ENCODE measurements at regions not wholly inside any gene's neighbourhood (a gene's known extent, or its start where the extent isn't known, plus 50 kb on each side); places are given as distances from the start of the nearest gene placed in this dataset.
A peak's percentile ranks its signal among the peaks of the same experiment; 100 is the strongest.
"Not testable (repeated sequence)": the region's sequence is repeated elsewhere in the genome, so short reads cannot be mapped to it uniquely, and the experiment has no call there.

DNA sequence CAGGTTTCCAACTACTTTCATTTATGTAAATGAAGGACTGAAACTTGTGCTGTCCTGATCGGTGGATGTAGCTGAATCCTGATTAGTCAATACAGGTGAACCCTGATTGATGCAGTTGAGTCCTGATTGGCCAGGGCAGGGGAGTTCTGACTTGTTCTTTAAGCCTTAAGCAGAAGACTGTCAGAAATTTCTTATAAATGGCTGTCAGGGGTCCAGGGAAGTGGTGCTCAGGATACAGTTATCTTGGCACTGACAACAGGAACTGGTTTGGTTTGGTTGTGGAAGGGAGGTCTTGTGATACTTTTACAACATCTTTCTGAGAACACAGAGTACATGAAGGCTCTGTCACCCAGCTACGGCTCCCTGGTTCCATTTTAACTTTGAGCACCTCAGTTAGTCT, 132.1 kb downstream of the KCNJ12 start:
- intact Hi-C loops (cut with DNase I; ENCODE audit: low total_unique reads), result no loop called here
- DNase-seq, result no peak
- H3K27ac ChIP-seq, result no peak overlapping the region
- no peaks in the 10 kb centered on the region for H3K27me3 ChIP-seq
- no peak overlapping the region for H3K4me3 ChIP-seq
- no peak for TF ChIP-seq POLR2A (IDR thresholded peaks at IDR 0.05)
- TF ChIP-seq, protein P1, sequence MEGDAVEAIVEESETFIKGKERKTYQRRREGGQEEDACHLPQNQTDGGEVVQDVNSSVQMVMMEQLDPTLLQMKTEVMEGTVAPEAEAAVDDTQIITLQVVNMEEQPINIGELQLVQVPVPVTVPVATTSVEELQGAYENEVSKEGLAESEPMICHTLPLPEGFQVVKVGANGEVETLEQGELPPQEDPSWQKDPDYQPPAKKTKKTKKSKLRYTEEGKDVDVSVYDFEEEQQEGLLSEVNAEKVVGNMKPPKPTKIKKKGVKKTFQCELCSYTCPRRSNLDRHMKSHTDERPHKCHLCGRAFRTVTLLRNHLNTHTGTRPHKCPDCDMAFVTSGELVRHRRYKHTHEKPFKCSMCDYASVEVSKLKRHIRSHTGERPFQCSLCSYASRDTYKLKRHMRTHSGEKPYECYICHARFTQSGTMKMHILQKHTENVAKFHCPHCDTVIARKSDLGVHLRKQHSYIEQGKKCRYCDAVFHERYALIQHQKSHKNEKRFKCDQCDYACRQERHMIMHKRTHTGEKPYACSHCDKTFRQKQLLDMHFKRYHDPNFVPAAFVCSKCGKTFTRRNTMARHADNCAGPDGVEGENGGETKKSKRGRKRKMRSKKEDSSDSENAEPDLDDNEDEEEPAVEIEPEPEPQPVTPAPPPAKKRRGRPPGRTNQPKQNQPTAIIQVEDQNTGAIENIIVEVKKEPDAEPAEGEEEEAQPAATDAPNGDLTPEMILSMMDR (IDR thresholded peaks at IDR 0.05), result no peak
- H3K4me1 ChIP-seq, result peaks cover 0 to 3% of the 10 kb centered on the region in 2 donors
- H3K9me3 ChIP-seq, result no peaks in the 10 kb centered on the region
- H3K36me3 ChIP-seq, result no peaks in the 10 kb centered on the region

DNA sequence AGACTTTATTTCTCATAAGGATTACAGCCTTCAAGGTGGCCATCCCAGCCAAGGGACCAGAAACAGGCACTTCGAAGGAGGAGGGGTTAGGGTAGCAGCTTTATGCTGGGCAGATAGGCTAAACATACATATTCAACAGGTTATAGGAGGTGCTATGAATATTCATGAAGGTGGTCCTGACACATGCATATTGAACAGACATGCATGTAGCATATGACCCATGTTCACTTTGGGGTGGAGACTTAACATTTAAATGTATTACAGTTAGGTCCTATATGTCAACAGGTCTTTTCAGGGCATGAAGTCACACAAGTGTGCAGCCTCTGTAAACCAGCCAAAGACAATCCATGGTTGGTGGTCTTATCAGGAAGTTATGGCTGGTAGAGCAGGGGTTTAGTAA, 133.2 kb downstream of the KCNJ12 start:
- H3K4me3 ChIP-seq; H3K36me3 ChIP-seq; H3K27me3 ChIP-seq; H3K4me1 ChIP-seq; H3K9me3 ChIP-seq; H3K27ac ChIP-seq; DNase-seq; intact Hi-C loops (cut with DNase I; ENCODE audit: low total_unique reads): not testable (repeated sequence)

DNA sequence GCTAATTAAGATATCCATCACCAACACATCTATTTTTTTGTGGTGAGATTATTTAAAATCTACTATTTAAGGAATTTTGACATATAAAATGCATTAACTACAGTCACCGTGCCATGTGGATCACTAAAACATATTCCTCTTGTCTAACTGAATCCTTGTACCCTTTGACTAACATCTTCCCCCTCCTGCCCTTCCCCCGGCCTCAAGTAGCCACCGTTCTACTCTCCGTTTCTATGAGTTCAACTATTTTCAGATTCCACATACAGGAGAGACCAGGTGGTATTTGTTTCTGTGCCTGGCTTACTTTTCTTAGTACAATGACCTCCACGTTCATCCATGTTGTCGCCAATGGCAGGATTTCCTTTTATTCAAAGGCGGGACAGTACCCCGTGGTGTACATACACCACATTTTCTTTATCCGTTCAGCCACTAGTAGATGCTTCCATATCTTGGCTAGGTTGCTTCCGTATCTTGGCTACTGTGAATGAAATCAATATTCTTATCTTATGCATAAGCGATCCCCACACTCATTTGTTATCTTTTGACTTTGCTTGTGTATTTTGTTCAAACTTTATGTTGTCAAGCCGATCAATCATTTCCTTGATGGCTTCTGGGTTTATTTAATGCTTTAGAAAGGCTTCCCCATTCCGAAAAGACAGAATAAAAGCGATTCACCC, 134.7 kb downstream of the KCNJ12 start:
- TF ChIP-seq, protein P1 (IDR thresholded peaks at IDR 0.05), result no peak
- no peak for TF ChIP-seq POLR2A (IDR thresholded peaks at IDR 0.05)
- Histone ChIP-seq H3K4me1 (peaks cover 0 to 3% of the 10 kb centered on the region in 2 donors), H3K27me3 (no peaks in the 10 kb centered on the region), H3K4me3 (peak overlapping the region; percentile 39 to 45), H3K9me3 (no peaks in the 10 kb centered on the region), H3K36me3 (no peaks in the 10 kb centered on the region), H3K27ac (peak overlapping the region; percentile 48 to 61)
- intact Hi-C loops (cut with DNase I; ENCODE audit: low total_unique reads), result no loop called here
- DNase-seq, result no peak

DNA sequence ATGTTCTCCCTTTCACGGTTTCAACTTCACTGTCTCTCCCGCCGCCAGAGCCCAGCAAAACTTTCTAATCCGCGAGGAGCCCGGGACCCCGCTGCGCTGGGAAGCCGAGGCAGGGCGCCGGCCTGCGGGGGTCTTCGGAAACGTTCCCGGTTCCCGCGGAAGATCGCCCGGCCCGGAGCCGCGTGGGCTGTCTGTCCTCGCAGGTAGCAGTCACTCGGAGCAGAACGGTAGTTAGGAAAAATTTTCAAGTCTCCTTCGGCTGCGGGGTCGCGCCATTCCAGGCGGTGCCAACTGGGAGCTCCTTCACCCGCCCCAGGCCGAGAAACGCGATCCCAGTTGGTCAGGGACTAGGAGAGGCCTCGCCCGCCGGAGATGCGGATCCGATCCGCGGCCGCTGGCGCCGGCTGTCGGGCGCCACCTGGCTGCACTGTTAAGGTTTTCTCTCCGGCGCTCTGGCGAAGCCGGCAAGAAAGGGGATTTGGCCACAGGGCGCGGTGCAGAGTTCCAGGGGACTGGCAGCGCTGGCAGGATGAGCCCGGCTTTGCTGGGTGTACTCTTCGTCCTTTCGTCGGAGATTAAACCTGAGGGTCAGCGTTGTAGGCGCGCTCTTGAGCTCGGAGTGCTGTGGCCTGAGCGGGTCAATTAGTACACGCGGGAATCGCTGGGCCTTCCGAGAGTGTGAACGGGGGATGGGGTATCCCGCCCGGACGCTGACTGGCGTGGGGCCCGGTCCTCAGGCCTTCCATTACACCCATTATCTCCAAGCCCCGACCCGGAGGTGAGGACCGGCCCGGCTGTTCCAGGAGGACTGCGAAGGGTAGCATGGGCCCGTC, 135.4 kb downstream of the KCNJ12 start:
- H3K9me3 ChIP-seq, result no peaks in the 10 kb centered on the region
- no peaks in the 10 kb centered on the region for H3K27me3 ChIP-seq
- peaks cover 0 to 3% of the 10 kb centered on the region in 2 donors for H3K4me1 ChIP-seq
- peak; percentile 75 to 84 for DNase-seq
- no peak for TF ChIP-seq POLR2A (IDR thresholded peaks at IDR 0.05)
- TF ChIP-seq, protein P1 (IDR thresholded peaks at IDR 0.05), result peak; percentile 34 to 84 (median 80)
- H3K36me3 ChIP-seq, result no peaks in the 10 kb centered on the region
- peak overlapping the region; percentile 48 to 61 for H3K27ac ChIP-seq
- H3K4me3 ChIP-seq, result peak overlapping the region; percentile 39 to 45
- intact Hi-C loops (cut with DNase I; ENCODE audit: low total_unique reads), result loop anchor here (2.0 kb wide), 1 partner anchor 53 kb away; no protein-coding TSS in a partner anchor

DNA sequence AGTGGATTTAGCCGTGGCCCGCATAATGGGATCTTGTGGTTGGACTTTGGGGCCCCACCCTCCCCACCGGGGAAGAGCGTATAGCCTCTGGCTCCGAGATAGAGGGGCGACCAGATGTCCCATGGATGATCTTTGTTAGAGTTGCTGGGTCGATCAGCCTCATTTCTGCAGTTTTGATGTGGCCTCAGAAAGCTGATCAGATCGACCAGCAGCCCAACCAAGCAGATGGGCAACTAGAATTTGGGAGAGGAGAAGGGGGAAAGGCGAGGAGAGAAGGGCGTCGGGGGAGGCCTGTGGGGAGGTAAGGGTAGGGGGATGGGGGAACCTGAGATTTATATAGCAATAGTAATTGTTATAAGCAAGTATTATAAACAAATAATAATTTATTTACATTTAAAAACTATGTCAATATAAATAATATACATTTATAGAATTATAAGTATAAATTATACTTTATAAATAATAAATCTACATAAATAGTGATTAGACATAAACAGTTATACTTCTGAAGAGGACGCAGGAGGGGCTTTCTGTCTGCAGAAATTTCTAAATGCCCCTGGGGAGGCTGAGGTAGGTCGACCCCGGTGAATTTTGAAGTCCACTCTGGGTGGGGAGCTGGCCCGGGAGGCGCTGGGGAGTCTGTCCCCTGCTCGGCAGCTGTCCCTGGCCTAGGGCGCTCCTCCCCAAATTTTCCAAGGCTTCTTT, 136.3 kb downstream of the KCNJ12 start:
- intact Hi-C loops (cut with DNase I; ENCODE audit: low total_unique reads), result loop anchor here (2.0 kb wide), 1 partner anchor 54 kb away; no protein-coding TSS in a partner anchor
- no peak overlapping the region for H3K27ac ChIP-seq

More for the DNA sequence above, 136.3 kb downstream of the KCNJ12 start:
- Histone ChIP-seq H3K9me3 (no peaks in the 10 kb centered on the region), H3K36me3 (no peaks in the 10 kb centered on the region), H3K4me1 (peaks cover 0 to 3% of the 10 kb centered on the region in 2 donors), H3K4me3 (no peak overlapping the region), H3K27me3 (no peaks in the 10 kb centered on the region)
- no peak for DNase-seq
- TF ChIP-seq, protein P1 (IDR thresholded peaks at IDR 0.05), result no peak
- no peak for TF ChIP-seq POLR2A (IDR thresholded peaks at IDR 0.05)

Measured in uterus (tissue), 3 donors.